Right cardiac atrium (tissue), 5 donors: ENCODE measurements at regions not wholly inside any gene's neighbourhood (a gene's known extent, or its start where the extent isn't known, plus 50 kb on each side); places are given as distances from the start of the nearest gene placed in this dataset.
"Not testable (repeated sequence)": the region's sequence is repeated elsewhere in the genome, so short reads cannot be mapped to it uniquely, and the experiment has no call there.

ENCODE experiments used
- ATAC-seq, 2 donors: fragments of 200-7000 bp; cut with Tn5 transposase; one replicate each; pipeline versions ENCODE4 v1.8.0 to v1.9.1; 2020; ENCODE audit warnings: moderate library complexity in 2 of 2, mild to moderate bottlenecking in 1 of 2
- DNase-seq, 3 donors: peaks; one replicate each; pipeline ENCODE4 v3.0.0-alpha.2; 2020
- H3K27ac ChIP-seq: one replicate; pipeline ENCODE4 v1.5.1; 2013; ENCODE audit warnings: mild to moderate bottlenecking, low read length, control low read depth, moderate library complexity
- H3K27me3 ChIP-seq: one replicate; pipeline ENCODE4 v1.6.1; 2013; ENCODE audit not compliant: control insufficient read depth, insufficient read depth
- H3K4me1 ChIP-seq: one replicate; pipeline ENCODE4 v1.6.1; 2013; ENCODE audit warnings: low read length; ENCODE audit not compliant: control insufficient read depth, insufficient read depth
- H3K4me3 ChIP-seq: one replicate; pipeline ENCODE4 v1.5.1; 2013; ENCODE audit warnings: low read length, control low read depth
- H3K9me3 ChIP-seq: one replicate; pipeline ENCODE4 v1.6.1; 2013; ENCODE audit warnings: low read length; ENCODE audit not compliant: control insufficient read depth
- WGBS: extraction: QIAGEN DNeasy Blood & Tissue Kit; methylation state at CpG from one replicate; pipeline ENCODE4 v1.1.7; 2013; 5-methylcytosine and 5-hydroxymethylcytosine counted together
- intact Hi-C, 4 donors: fragments of 100-400 bp; cut with DNase I; formaldehyde crosslinking; loops; one replicate each; pipeline versions ENCODE4 v1.11.0 to v1.14.0; 2022 to 2023
- donor health status: healthy with polysubstance abuse.
- donor health status: DM: no; HTN: yes; CAD: no.
- donor health status: DM: no; HTN: no; CAD: no.
- donor health status: DM: no; HTN: yes; CAD: no; lungs with severe emphysema.
- donor health status: DM: yes; HTN: yes; CAD: no.

DNA sequence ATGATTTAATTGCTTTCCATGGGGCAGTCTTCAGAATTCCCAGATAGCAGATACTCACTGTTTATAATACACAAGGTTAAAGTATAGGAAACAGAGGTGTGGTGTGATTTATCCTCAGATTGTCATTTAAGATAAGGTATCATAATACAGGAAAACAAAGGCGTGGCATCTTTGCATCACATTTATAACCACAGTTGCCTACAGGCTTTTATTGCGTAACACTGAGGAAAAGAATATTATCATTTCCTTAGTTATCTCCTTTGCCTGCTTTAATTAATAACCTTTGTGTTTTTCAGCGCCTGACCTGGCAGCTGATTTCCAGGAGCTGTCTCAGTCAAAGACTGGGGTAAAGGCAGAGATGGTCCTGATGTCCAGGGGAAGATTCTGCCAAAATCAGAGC lies 68.8 kb downstream of the SSX7 start:
- no peaks in the 10 kb centered on the region for H3K9me3 ChIP-seq
- WGBS: 61% methylated on average over 3 of the region's 3 CpGs
- H3K27me3 ChIP-seq: no peaks in the 10 kb centered on the region
- ATAC-seq (no peak), DNase-seq (no peak)
- H3K4me3 ChIP-seq: no peak overlapping the region
- no peaks in the 10 kb centered on the region for H3K4me1 ChIP-seq
- intact Hi-C loops: no loop called here
- H3K27ac ChIP-seq: no peak overlapping the region

DNA sequence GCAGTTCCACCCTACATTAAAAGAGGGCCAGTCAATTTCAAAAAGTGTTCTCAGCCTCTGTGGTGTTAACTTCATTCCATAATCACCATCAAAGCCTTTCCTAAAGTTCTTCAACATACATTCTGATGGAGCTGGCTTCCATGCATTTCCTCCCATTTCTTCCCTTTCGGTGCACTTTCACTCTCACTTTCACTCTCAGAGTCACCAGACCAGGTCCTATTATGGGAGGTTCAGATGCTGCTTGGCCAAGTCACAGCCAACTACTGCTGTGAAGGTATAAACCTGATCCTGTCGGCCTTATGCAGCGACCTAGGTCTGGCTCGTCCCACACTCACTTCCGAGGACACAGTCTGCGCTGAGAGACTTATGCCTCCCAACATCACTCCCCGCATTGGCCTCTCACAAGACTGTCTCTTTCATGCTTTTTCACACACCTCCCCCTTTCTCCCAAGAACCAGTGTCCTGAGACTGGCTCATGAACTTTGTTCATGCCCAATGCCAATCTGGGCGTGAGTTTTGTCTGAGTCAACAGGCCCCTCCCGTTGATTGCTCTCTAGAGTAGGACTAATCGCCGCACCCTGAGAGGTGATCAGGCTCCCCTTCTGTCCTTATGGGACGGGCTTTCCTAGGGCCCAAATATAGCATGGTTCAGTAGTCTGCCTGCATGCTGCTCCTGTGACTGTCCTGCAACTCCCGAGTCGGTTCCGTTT lies 60.8 kb upstream of the XAGE1B start:
- intact Hi-C loops: no loop called here
- DNase-seq: no peak
- WGBS: 91% methylated on average over 15 of the region's 15 CpGs
- Histone ChIP-seq H3K4me1 (no peaks in the 10 kb centered on the region), H3K9me3 (no peaks in the 10 kb centered on the region), H3K27me3 (no peaks in the 10 kb centered on the region), H3K4me3 (no peak overlapping the region), H3K27ac (no peak overlapping the region)
- no peak for ATAC-seq

DNA sequence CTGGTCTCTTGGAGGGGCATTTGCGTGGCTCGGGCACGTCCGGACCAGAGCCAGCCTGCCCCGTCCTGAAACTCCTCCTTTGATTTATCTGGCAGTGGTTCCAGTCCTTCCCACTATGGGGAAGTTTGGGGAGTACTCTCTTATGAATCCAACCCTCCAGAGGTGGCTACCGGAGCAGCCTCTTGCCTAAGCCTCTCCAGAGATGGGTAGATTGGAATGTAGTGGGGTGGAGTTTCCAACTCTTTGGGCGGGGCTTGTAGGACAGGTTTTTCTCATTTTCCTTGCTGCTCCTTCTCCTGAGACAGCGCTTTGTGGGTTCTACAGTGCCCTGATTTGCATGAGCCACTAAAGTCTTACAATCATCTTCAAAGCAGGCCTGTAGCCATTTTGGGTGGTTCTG lies 60.1 kb upstream of the XAGE1B start:
- ATAC-seq: no peak
- intact Hi-C loops: no loop called here
- no peak overlapping the region for H3K27ac ChIP-seq
- H3K9me3 ChIP-seq: no peaks in the 10 kb centered on the region
- 75% methylated on average over 8 of the region's 8 CpGs for WGBS
- DNase-seq: no peak
- H3K27me3 ChIP-seq: no peaks in the 10 kb centered on the region
- H3K4me1 ChIP-seq: no peaks in the 10 kb centered on the region
- H3K4me3 ChIP-seq: no peak overlapping the region

- ATAC-seq (no peak), DNase-seq (no peak)
- Histone ChIP-seq H3K9me3 (no peaks in the 10 kb centered on the region), H3K4me1 (no peaks in the 10 kb centered on the region), H3K27me3 (no peaks in the 10 kb centered on the region), H3K4me3 (no peak overlapping the region), H3K27ac (no peak overlapping the region)
- intact Hi-C loops: no loop called here
- WGBS: 55% methylated on average over 5 of the region's 5 CpGs
Measured at GRCh38 chrX:52576474-52576873, 59.6 kb upstream of the XAGE1B start.

DNA sequence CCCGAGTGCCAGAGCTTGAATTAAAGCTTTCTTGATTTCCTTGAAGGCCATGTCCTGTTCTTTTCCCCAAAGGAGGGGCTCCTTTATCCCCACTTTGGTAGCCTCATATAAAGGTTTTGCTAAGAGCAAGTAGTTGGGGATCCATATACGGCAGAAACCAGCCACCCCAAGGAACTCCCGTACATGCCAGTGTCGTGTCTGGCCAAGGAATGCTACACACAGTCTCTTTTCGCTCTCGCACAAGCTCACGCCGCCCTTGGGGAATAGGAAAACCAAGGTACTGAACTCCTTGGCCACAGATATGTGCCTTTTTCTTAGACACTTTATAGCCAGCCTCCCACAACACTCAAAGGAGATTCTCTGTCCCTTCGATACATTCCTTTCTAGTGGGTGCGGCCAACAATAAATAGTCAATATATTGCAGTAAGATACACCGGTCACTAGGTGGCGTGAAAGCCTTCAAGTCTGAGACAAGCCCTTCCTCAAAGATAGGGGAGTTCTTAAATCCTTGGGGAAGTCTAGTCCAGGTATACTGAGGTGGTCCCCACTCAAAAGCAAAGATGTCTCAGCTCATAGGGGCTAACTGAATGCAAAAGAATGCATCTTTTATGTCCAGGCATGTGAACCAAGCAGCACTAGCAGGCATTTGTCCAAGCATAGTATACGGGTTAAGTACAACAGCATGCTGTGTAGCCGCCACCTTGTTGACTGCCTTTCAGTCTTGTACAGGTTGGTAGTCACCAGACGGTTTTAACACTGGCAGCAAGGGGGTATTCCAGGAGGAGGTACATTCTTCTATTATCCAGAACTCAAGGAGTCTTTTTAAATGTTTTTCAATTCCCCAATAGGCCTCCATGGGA lies 57.8 kb upstream of the XAGE1B start:
- no peak overlapping the region for H3K27ac ChIP-seq
- H3K9me3 ChIP-seq: no peaks in the 10 kb centered on the region
- no peak overlapping the region for H3K4me3 ChIP-seq
- H3K27me3 ChIP-seq: no peaks in the 10 kb centered on the region
- WGBS: 28% methylated on average over 15 of the region's 15 CpGs
- H3K4me1 ChIP-seq: no peaks in the 10 kb centered on the region
- intact Hi-C loops: no loop called here
- peak in 1 of 2 donors; percentile 58 for ATAC-seq
- no peak for DNase-seq

- H3K4me1 ChIP-seq, H3K9me3 ChIP-seq, intact Hi-C loops, ATAC-seq, H3K27me3 ChIP-seq, DNase-seq, H3K4me3 ChIP-seq, H3K27ac ChIP-seq: not testable (repeated sequence)
- WGBS: 45% methylated on average over 9 of the region's 12 CpGs
Measured at GRCh38 chrX:52568146-52568545, 51.3 kb upstream of the XAGE1B start.
